ENCODE measurements at regions not wholly inside any gene's neighbourhood (a gene's known extent, or its start where the extent isn't known, plus 50 kb on each side); places are given as distances from the start of the nearest gene placed in this dataset.
"Not testable (repeated sequence)": the region's sequence is repeated elsewhere in the genome, so short reads cannot be mapped to it uniquely, and the experiment has no call there.

DNA sequence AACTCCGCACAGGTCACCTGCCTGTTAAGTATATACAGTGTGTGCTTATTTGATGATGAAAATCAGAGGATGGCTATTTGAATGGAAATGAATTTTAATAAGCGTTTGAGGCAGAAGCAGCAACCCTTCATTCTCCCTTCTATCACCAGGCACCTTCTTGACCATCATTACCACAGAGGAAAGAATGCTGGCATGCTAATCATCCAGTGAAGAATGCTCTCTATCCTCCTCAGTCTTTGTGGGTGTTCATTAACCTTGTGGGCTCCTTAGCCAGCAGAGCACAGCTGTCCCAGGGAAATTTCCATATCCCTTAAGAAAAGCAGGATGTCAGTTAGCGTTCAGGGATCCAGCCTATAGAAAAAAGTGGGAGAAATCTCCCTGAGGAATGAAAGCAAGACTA is 428.0 kb upstream of the CAMK1G start:
- DNase-seq: no peak

DNA sequence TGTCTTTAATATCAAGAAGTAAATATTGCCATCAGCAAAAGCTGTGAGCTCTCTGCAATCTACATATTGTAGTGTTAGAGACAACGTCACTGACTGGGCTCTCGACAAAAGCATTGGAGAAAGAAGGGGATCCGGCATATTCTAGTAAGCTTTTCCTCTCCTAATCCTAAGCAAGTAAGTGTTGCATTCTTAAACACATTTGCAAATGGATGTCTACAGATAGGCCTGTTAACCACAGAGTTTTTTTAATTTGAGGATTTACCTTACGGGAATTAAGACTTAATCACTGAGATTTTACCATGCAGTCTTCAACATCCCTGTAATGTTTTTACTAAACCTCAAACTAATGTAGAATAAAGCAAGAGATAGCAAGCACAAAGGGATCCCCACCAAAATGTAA is 426.5 kb upstream of the CAMK1G start:
- DNase-seq: no peak

- DNase-seq: no peak
These were observed 425.8 kb upstream of the CAMK1G start for GRCh38 chr1:209157546-209158249.

DNA sequence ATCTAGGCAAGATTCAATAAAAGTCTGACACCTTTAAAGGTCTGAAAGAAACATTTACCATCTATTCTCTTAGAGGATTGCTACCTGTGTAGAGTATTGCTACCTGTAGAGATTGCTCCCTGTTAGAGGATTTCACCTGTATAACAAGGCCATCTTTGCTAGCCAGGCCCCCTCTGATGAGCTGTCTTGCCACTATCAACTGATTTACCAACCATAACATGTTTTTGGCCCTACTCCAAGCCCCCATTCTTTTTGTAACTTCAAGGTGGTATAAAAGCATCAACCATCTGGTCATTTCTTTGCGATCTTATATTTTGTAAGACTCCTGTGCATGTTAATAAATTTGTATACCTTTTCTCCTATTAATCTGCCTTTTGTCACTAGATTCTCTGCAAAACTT is 424.7 kb upstream of the CAMK1G start:
- DNase-seq: no peak

GRCh38 chr1:209160230-209160629 is 423.3 kb upstream of the CAMK1G start:
- no peak for DNase-seq

DNA sequence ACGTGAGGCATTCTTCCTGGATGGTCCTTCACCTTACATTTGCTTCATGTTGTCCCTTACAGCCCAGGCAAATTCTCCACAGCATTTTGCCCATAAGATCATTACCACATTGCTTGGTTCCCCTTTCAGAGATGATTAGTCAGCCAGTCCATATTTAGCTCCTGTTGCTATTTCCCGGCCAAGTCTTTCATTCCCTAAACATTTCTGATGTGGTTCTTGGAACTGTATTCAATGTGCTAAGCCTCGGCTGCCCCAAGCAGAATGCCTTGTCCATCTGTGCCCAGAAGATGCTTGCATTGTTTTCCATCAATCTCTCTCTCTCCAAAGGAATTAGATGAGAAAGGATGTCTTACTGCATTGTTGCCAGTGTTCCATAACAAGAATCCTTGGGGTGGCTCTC is 420.9 kb upstream of the CAMK1G start:
- no peak for DNase-seq

- DNase-seq: no peak
These were observed 415.3 kb upstream of the CAMK1G start for GRCh38 chr1:209168204-209168603.

DNA sequence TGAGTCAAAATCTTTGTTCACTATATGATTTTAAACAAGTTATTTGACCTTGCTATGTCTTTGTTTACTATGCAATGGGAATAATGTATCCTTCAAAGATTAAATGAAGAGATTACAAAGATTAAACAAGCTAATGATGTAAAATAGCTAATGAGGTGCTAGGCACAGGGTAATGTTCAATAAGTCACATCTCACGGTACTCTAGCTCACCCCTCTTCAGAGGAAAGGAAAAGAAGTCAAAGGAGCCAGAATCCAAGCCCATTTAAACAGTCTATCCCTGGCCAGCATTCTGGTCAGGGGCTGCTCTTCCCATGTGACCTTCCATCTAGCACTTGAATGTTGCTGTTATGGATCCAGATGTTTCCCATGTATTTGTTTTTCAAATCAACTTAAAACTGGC is 412.4 kb upstream of the CAMK1G start:
- DNase-seq: no peak

DNA sequence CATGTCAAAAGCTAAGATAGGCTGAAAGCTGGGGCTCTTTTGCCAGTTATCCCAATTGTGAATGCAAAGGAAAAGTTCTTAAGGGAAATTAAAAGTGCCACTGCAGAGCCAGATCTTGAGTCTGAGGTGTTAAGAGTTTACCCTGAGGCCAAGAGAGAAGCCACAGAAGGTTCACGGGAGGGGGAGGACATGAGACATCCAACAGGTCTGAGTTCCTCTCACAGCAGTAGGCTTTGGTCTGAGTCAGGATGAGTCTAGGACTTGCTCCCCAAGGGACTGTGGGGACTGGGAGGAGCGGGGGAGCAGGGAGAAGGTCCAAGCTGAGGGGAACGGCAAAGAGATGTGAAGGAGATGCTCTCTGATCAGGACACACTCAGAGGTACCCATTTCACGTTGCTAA is 411.2 kb upstream of the CAMK1G start:
- no peak for DNase-seq

DNA sequence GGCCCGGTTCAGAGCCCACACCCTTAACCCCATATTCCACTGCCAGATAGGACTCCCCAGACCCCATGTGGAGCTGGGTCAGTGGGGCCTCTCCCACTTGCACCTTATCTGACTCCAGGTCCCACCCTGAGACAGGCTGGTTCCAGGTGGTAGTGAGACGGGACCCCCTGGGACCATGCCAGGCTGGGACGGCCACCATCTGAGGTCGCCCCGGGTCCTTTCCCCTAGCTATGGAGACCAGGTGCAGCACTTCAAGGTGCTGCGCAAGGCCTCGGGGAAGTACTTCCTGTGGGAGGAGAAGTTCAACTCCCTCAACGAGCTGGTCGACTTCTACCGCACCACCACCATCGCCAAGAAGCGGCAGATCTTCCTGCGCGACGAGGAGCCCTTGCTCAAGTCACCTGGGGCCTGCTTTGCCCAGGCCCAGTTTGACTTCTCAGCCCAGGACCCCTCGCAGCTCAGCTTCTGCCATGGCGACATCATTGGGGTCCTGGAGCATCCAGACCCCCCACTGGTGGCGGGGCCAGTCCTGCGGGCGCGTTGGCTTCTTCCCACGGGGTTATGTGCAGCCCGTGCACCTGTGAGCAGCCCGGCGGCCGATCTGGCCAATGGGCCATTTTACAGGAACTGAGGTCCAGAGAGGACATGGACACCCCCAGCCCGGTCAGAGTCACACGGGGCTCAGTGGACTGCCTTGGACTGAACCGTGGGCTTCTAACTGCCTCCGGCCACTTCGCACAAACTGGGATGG is 410.5 kb upstream of the CAMK1G start:
- not testable (repeated sequence) for DNase-seq

GRCh38 chr1:209173796-209174195 is 409.7 kb upstream of the CAMK1G start:
- not testable (repeated sequence) for DNase-seq

DNA sequence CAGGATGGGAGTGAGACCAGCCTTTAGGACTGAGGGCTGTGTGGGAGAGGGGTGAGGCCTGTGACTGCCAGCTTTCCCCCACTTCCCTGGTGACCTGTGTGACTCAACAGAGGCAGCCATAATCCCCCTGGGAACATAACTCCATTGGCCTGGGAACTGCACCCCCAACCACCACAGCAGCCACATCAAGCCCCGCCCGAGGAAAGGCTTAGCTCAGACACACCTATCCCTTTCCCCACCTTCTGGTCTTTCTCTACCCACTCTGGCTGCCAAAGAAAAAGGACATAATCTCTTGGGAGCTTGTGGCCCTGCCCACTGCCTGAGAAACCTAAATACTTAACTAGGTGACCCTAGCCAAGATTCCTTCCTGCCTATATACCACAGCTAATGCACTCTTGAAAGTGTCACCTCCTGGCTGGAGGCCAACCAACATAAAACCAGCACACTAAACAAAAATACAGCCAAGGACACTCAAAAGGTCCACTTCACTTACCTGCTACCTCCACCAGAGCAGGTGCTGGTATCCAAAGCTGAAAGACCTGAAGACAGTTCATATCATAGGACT is 406.6 kb upstream of the CAMK1G start:
- no peak for DNase-seq

- no peak for DNase-seq
These were observed 400.3 kb upstream of the CAMK1G start for GRCh38 chr1:209183195-209183594.

DNA sequence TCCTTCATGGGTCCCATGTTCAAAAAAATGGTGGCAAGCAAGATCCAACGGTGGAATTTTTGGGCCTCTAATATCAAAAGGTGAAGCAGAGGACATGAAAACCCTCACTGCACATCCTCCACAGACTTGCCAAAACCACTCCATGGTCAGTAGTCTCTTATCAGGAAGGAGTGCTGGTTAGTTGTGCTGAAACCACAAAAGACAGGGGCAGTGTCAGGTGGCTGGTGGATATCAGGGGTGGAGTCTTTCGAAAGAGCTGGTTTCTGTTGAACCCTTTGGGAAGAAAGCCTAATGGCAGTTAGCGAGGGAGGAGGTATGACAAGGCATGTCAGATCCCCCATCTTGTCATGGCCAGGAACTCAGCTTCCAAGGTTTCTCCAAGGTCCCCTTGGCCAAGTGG is 395.9 kb upstream of the CAMK1G start:
- no peak for DNase-seq

- DNase-seq: peak in 1 of 2 donors; percentile 7
These were observed 392.8 kb upstream of the CAMK1G start for GRCh38 chr1:209190591-209191261.

GRCh38 chr1:209191262-209191634 is 392.3 kb upstream of the CAMK1G start:
- no peak for DNase-seq

- no peak for DNase-seq
These were observed 387.4 kb upstream of the CAMK1G start for GRCh38 chr1:209196140-209196539.

DNA sequence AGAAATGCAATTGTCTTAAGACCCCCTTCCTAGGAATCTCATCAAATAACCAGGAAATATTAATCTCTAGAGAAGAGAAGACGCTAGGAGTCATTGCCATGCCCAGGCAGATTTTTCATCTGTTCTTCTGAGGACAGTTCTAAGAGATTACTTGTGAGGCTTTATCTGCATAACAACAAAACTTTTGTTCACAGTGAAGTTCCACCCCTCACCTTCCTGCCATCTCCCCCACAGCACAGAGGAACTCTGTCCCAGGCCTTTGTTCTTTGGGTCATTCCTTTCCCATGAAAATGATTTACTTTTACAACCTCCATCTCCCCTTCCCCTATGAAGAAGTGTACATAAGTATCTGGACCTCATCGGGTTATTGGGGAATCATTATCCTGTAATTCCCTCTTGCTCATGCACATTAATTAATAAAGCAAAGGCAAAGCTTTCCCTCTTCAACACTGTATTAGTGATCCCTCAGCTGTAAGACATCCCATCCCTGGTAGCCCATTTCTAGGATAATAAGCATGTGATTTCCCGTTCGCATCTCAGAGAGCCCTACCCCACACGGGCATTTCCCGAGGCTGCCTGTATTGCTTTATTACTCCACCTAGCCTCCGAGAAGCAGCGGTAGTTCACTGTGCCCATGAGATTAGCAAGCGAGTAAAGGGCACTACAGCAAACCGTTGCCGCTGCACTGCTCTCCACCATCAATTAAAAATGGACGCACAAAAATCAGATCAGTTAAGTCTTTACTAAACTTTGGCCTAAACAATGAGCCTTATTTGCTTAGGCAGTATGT is 384.4 kb upstream of the CAMK1G start:
- DNase-seq: no peak

GRCh38 chr1:209199822-209200221 is 383.7 kb upstream of the CAMK1G start:
- DNase-seq: no peak

GRCh38 chr1:209202321-209202720 is 381.2 kb upstream of the CAMK1G start:
- not testable (repeated sequence) for DNase-seq

GRCh38 chr1:209202830-209203532 is 380.5 kb upstream of the CAMK1G start:
- no peak for DNase-seq

DNA sequence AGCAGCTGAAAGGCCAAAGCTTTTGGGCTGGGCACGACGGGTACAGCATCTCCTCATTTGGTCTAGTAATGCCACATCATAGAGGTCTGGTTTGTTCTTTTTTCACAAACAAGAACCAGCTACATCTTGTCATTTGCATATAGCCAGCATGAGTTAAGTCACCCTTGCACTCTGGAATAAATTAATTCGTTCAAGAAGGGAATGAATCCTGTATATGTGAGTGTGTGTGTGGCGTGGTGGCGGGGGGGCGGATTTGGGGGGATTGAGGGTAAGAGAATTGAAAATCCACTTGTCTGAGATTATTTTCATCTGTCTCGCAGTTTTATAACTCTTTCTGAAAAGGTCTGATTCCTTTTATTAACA is 380.0 kb upstream of the CAMK1G start:
- no peak for DNase-seq
